Astrocyte of the cerebellum (primary cell): ENCODE measurements at regions not wholly inside any gene's neighbourhood (a gene's known extent, or its start where the extent isn't known, plus 50 kb on each side); places are given as distances from the start of the nearest gene placed in this dataset.

ENCODE experiments used
- DNase-seq: peaks from one replicate; pipeline ENCODE4 v3.0.0-alpha.2; 2011; ENCODE audit warnings: low read depth
- H3K4me3 ChIP-seq: 2 replicates; pipeline ENCODE4 v1.5.1; 2011; ENCODE audit warnings: mild to moderate bottlenecking, low read depth, low read length, moderate library complexity
- CTCF ChIP-seq: IDR thresholded peaks from 2 replicates; pipeline ENCODE4 v1.5.1; 2012; ENCODE audit warnings: low read length, low read depth, moderate library complexity, mild to moderate bottlenecking; ENCODE audit errors: missing control alignments
- in situ Hi-C: cut with HindIII; loops from 2 replicates; pipeline ENCODE4 v1.10.0; 2017; ENCODE audit warnings: low sequenced_read_pairs

GRCh38 chr17:56681561-56682266, 88.2 kb downstream of the NOG start:
- no peak overlapping the region for H3K4me3 ChIP-seq
- in situ Hi-C loops = no loop called here
- no peak for TF ChIP-seq CTCF
- peak; percentile 94 for DNase-seq

- in situ Hi-C loops = no loop called here
Measured at GRCh38 chr17:56688151-56688550, 94.7 kb downstream of the NOG start.

DNA sequence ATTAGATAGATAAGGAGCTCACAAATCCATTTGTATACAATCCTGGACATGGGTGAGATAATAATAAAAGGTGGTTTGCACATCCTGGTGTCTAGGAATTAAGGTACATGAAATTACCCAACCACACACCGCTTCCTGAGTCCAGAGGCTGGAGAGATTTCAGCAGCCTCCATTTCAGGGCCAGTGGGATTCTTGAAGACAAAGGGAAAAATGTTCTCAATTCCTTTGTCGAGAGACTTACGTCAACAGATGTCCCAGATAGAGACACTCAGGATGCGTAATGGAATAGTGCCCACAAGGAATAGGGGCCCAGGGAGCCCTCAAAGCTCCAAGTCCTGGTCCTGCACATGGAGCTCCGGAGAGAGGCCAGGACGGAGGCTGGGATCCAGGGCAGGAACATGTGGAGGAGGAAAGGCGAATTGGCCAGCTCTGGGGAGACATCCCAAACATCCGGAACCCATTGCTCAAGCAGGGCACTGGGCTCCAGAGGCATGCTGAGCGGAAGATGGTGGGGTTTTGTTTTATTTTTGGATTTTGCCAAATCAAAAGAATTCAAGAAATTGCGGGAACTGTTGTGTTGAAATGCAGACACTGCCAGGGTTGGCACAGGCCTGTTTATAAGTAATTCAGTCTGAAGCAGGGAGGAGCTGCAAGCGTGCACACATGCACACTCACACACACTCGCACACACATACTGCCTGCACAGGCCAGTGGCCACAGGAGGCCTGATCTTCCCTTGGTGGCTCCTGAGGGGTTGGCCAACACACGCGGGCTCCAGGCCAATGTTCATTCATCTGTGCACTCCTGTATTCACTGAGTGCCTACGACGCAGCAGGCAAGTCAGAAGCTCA, 97.2 kb downstream of the NOG start:
- in situ Hi-C loops = no loop called here
- DNase-seq = peak; percentile 22
- TF ChIP-seq CTCF = no peak
- H3K4me3 ChIP-seq = no peak overlapping the region

More at GRCh38 chr17:56688151-56688550, 94.7 kb downstream of the NOG start:
- H3K4me3 ChIP-seq = no peak overlapping the region
- TF ChIP-seq CTCF = no peak
- DNase-seq = no peak

DNA sequence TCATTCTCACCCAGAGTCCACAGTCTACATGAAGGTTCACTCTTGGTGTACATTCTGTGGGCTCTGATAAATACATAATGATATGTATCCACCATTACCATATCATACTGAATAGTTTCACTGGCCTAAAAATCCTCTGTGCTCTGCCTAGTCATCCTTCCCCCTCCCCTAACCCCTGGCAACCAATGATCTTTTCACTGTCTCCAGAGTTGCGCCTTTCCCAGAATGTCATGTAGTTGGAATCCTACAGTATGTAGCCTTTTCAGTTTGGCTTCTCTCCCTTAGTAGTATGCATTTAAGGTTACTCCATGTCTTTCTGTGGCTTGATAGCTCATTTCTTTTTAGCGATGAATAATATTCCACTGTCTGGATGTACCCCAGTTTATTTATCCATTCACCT, 101.3 kb downstream of the NOG start:
- in situ Hi-C loops = no loop called here
- TF ChIP-seq CTCF = no peak
- H3K4me3 ChIP-seq = no peak overlapping the region

DNA sequence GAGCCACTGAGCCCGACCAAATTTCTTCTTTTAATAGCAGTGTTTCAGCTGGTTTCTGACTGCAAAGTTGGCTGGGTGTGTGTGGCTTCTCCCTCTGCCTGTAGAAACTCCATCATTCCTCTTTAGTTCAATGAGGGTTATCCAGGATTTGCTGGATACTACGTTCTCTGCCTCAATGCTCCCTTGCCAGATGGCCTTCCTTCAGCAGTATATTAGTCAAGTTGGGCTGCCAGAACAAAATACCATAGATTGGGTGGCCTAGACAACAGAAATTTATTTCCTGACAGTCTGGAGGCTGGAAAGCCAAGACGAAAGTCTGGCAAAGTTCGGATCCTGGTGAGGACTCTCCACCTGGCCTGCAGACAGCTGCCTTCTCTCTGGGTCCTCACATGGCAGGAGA, 103.7 kb downstream of the NOG start:
- no peak overlapping the region for H3K4me3 ChIP-seq
- DNase-seq = no peak
- no peak for TF ChIP-seq CTCF
- in situ Hi-C loops = no loop called here

More for the DNA sequence above, 101.3 kb downstream of the NOG start:
- DNase-seq = no peak

GRCh38 chr17:56699186-56699894, 105.8 kb downstream of the NOG start:
- TF ChIP-seq CTCF = no peak
- in situ Hi-C loops = no loop called here
- H3K4me3 ChIP-seq = no peak overlapping the region
- peak; percentile 83 for DNase-seq
